Endothelial cell of umbilical vein (primary cell): ENCODE measurements at regions not wholly inside any gene's neighbourhood (a gene's known extent, or its start where the extent isn't known, plus 50 kb on each side); places are given as distances from the start of the nearest gene placed in this dataset.

Experiments
- BruUV-seq: library from RNA; stranded (reverse); fragments of 400-500 nt; replicated peaks from 2 replicates; lab custom pipeline; 2021; lab: Mats Ljungman, UMichigan
- CTCF ChIA-PET: fragments of 300-600, 350-600 bp; sonication (Branson Sonifier 250); formaldehyde crosslinking; loops from one replicate; lab custom pipeline; 2021; ENCODE audit warnings: antibody characterized with exemption, inconsistent platforms; lab: Charles Lee
- POLR2A ChIA-PET: fragments of 300-600, 350-600 bp; sonication (Branson Sonifier 250); formaldehyde crosslinking; loops from one replicate; lab custom pipeline; 2021; ENCODE audit warnings: antibody characterized with exemption, inconsistent platforms; lab: Charles Lee
- DNase-seq: peaks from one replicate; pipeline ENCODE4 v3.0.0-alpha.2; 2011; ENCODE audit warnings: low read depth, low spot score
- FAIRE-seq: peaks from 2 replicates; lab custom pipeline; 2011; peaks lifted over from hg19 to GRCh38; lab: Jason Lieb, UNC
- H2AFZ ChIP-seq: 2 replicates; pipeline ENCODE4 v1.6.0; 2012; ENCODE audit warnings: low read depth, low read length, control low read depth, inconsistent platforms
- H3K27ac ChIP-seq: 2 replicates; pipeline ENCODE4 v1.5.1; 2011; ENCODE audit warnings: low read depth, mild to moderate bottlenecking, control low read depth, low read length, moderate library complexity; ENCODE audit not compliant: insufficient read depth
- H3K27me3 ChIP-seq, 2 experiments: 2 replicates each; pipeline versions ENCODE4 v1.6.0 to v1.6.1; 2011; ENCODE audit warnings: low read length in 2 of 2, mixed read lengths in 1 of 2; ENCODE audit not compliant: control insufficient read depth in 2 of 2, insufficient read depth in 2 of 2
- H3K36me3 ChIP-seq, 2 experiments: 2 replicates in 1 of 2; 3 replicates in 1 of 2; pipeline ENCODE4 v1.5.1; 2011; ENCODE audit warnings: low read length in 2 of 2, mild to moderate bottlenecking in 1 of 2, moderate library complexity in 1 of 2; ENCODE audit not compliant: control insufficient read depth in 2 of 2, insufficient read depth in 2 of 2; ENCODE audit errors: extremely low read depth in 1 of 2
- H3K4me1 ChIP-seq: 3 replicates; pipeline ENCODE4 v1.5.1; 2011; ENCODE audit warnings: mild to moderate bottlenecking, low read length; ENCODE audit not compliant: control insufficient read depth, insufficient read depth; ENCODE audit errors: extremely low read depth
- H3K4me2 ChIP-seq: 2 replicates; pipeline ENCODE4 v1.6.1; 2011; ENCODE audit warnings: low read length, control low read depth, mixed read lengths; ENCODE audit not compliant: insufficient read depth
- H3K4me3 ChIP-seq, 3 experiments: fragments of 200-600 bp in 1 of 3; sonication (generic), shearing (Covaris generic) in 1 of 3; replicated peaks in 1 of 3; 2 replicates each; pipeline ENCODE4 v1.5.1; 2011 to 2016; ENCODE audit warnings: control low read depth in 3 of 3, low read length in 3 of 3, mild to moderate bottlenecking in 2 of 3, inconsistent platforms in 1 of 3, low read depth in 1 of 3, moderate library complexity in 1 of 3; ENCODE audit not compliant: insufficient read depth in 1 of 3
- H3K79me2 ChIP-seq: 2 replicates; pipeline ENCODE4 v1.6.0; 2012; ENCODE audit warnings: low read length, inconsistent platforms; ENCODE audit not compliant: control insufficient read depth, insufficient read depth
- H3K9ac ChIP-seq: replicated peaks from 2 replicates; pipeline ENCODE3; 2011; ENCODE audit warnings: low read length, control low read depth; ENCODE audit not compliant: insufficient read depth; ENCODE audit errors: extremely low read depth
- H3K9me1 ChIP-seq: replicated peaks from 3 replicates; pipeline ENCODE4 v1.6.0; 2011; ENCODE audit warnings: mild to moderate bottlenecking, low read length; ENCODE audit not compliant: control insufficient read depth, insufficient read depth; ENCODE audit errors: extremely low read depth
- H3K9me3 ChIP-seq: replicated peaks from 2 replicates; pipeline ENCODE4 v1.5.1; 2012; ENCODE audit warnings: low read length, inconsistent platforms; ENCODE audit not compliant: control insufficient read depth, insufficient read depth
- H4K20me1 ChIP-seq: replicated peaks from 2 replicates; pipeline ENCODE3; 2011; ENCODE audit warnings: mild to moderate bottlenecking, low read length; ENCODE audit not compliant: control insufficient read depth, insufficient read depth; ENCODE audit errors: extremely low read depth
- CTCF ChIP-seq, 2 donors: IDR thresholded peaks; 1 replicate in 1 of 2; 2 replicates in 1 of 2; pipeline ENCODE4 v1.5.1; 2011; ENCODE audit warnings: low read length in 2 of 2, mild to moderate bottlenecking in 2 of 2, moderate library complexity in 2 of 2, control low read depth in 1 of 2, inconsistent platforms in 1 of 2, low read depth in 1 of 2; ENCODE audit not compliant: insufficient read depth in 1 of 2; ENCODE audit errors: extremely low read depth in 1 of 2
- EZH2 ChIP-seq: IDR thresholded peaks from 2 replicates; pipeline ENCODE4 v1.6.1; 2012; ENCODE audit warnings: borderline replicate concordance, low read depth, mild to moderate bottlenecking, moderate library complexity, low read length, inconsistent platforms; ENCODE audit not compliant: severe bottlenecking
- FOS ChIP-seq: IDR thresholded peaks from 2 replicates; pipeline ENCODE4 v1.6.1; 2011; ENCODE audit warnings: mild to moderate bottlenecking, low read length, moderate library complexity, borderline replicate concordance; ENCODE audit not compliant: insufficient read depth
- GATA2 ChIP-seq: IDR thresholded peaks from 2 replicates; pipeline ENCODE4 v1.7.0; 2011; ENCODE audit warnings: low read depth, mild to moderate bottlenecking, moderate library complexity, mixed read lengths, low read length; ENCODE audit not compliant: insufficient read length, insufficient read depth
- JUN ChIP-seq: IDR thresholded peaks from 2 replicates; pipeline ENCODE4 v1.6.1; 2011; ENCODE audit warnings: borderline replicate concordance, low read depth; ENCODE audit not compliant: insufficient read length, insufficient read depth
- MAX ChIP-seq: IDR thresholded peaks from 2 replicates; pipeline ENCODE4 v1.6.1; 2011; ENCODE audit not compliant: insufficient read depth, insufficient read length
- MYC ChIP-seq: IDR thresholded peaks from one replicate; pipeline ENCODE4 v1.6.1; 2011; ENCODE audit warnings: mild to moderate bottlenecking, low read depth, low read length
- POLR2A ChIP-seq: IDR thresholded peaks from 2 replicates; pipeline ENCODE4 v1.6.1; 2012; ENCODE audit warnings: low read depth, mild to moderate bottlenecking, control low read depth, low read length
- POLR2AphosphoS5 ChIP-seq: IDR thresholded peaks from 2 replicates; pipeline ENCODE4 v1.6.1; 2012; ENCODE audit warnings: low read depth, mild to moderate bottlenecking, control low read depth, low read length, moderate library complexity; ENCODE audit not compliant: insufficient read depth
- dilution Hi-C: fragments of 300-500 bp; cut with MboI; formaldehyde crosslinking; loops from one replicate; pipeline ENCODE4 v1.15.0; 2019; ENCODE audit warnings: low sequenced_read_pairs; ENCODE audit not compliant: extremely low pct_ligation_motif_present
- intact Hi-C: fragments of 100-400 bp; cut with micrococcal nuclease; formaldehyde crosslinking; loops from one replicate; pipeline ENCODE4 v1.10.0; 2022

- FAIRE-seq (no peak), DNase-seq (no peak)
- TF ChIP-seq POLR2A = no peak
- TF ChIP-seq CTCF (IDR thresholded peaks at IDR 0.05; ENCODE audit: extremely low read depth in 1 of 2, insufficient read depth in 1 of 2, low read depth in 1 of 2, low read length in 2 of 2) = no peak
- TF ChIP-seq EZH2 = no peak
- no peak for TF ChIP-seq GATA2
- no peak for TF ChIP-seq POLR2AphosphoS5
- TF ChIP-seq MYC = no peak
- no peak for TF ChIP-seq FOS
- no peak for TF ChIP-seq MAX
- TF ChIP-seq JUN = no peak
- intact Hi-C loops = no loop called here
- H3K9me3 ChIP-seq = no peaks in the 10 kb centered on the region
- H3K4me1 ChIP-seq = no peaks in the 10 kb centered on the region
- H3K27ac ChIP-seq = no peak overlapping the region
- no peaks in the 10 kb centered on the region for H4K20me1 ChIP-seq
- ChIA-PET CTCF (interaction anchor here (1.6 kb wide), 1 partner anchor 16 kb away, joined by 5 read pairs; no protein-coding TSS in a partner anchor), POLR2A (no interaction called here)
- dilution Hi-C loops = no loop called here
- no peak overlapping the region for H3K4me2 ChIP-seq
- H3K27me3 ChIP-seq = peaks cover 0 to 3% of the 10 kb centered on the region in 2 experiments
- H2AFZ ChIP-seq = no peak overlapping the region
- H3K36me3 ChIP-seq = no peaks in the 10 kb centered on the region
- no peak overlapping the region for H3K9ac ChIP-seq
- no TSS peak for BruUV-seq
- no peaks in the 10 kb centered on the region for H3K79me2 ChIP-seq
- no peak overlapping the region for H3K4me3 ChIP-seq
- no peaks in the 10 kb centered on the region for H3K9me1 ChIP-seq
Measured at GRCh38 chr6:15775741-15776140, 112.9 kb upstream of the DTNBP1 start.
